ENCODE measurements at regions not wholly inside any gene's neighbourhood (a gene's known extent, or its start where the extent isn't known, plus 50 kb on each side); places are given as distances from the start of the nearest gene placed in this dataset.
A peak's percentile ranks its signal among the peaks of the same experiment; 100 is the strongest.

DNA sequence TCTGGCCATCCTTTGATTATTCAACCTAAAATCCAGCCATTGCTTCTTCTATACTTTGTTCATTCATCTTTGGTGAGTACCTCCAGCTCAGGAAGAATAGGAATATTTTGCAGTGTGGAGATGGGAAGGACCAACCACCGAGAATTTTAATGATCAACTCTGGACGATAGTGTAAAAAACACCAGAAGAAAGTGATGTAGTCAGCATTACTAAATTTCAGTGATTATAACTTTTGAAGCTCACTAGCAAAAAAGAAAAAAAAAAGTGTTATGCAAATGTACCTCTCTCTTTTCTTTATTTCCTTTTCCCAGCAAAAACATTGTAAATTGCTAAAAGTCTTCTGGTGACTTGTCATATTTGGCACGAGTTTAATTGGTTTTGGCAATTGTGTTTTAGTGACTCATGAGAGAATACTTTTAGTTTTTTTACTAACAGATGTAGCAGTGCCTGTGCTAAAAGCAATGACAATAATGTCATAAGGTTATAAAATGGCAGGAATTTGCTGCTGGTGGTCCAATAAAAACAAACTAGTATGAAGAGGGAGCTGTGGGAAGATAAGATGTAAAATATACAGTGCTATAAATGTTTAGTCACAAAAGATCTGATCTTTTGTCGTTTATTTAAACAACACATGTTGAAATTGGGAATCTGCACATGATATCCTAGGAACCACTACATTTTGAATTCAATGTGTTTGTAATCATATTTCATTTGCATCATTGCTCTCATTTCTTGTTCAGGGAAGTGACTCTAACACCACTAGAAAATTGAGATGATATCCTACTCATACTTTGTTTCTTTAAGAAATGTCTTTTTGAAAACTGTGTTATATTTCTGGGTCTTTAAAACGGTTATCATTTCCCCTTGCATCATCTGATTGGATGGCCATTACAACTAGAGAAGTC, 81.3 kb upstream of the ERCC6L2 start:
- Histone ChIP-seq H3K4me1 (ENCODE audit: control insufficient read depth, low read depth, low read length) (no peaks in the 10 kb centered on the region), H3K36me3 (ENCODE audit: control insufficient read depth, insufficient read depth, low read length) (no peaks in the 10 kb centered on the region), H4K5ac (ENCODE audit: low read length) (no peak overlapping the region), H3K4ac (ENCODE audit: low read depth, low read length) (no peak overlapping the region), H2AK5ac (ENCODE audit: low read length) (no peak overlapping the region), H2BK5ac (ENCODE audit: low read length) (no peak overlapping the region), H3K4me2 (ENCODE audit: low read length) (no peak overlapping the region), H3K79me1 (ENCODE audit: low read length) (no peaks in the 10 kb centered on the region), H2BK120ac (ENCODE audit: low read depth, low read length) (no peak overlapping the region), H3K27me3 (ENCODE audit: insufficient read depth, low read length, poor library complexity) (no peaks in the 10 kb centered on the region), H3K18ac (ENCODE audit: low read length) (no peak overlapping the region), H3K23ac (ENCODE audit: low read length) (no peak overlapping the region), H3K9ac (ENCODE audit: low read length) (no peak overlapping the region), H3K27ac (ENCODE audit: low read depth, low read length) (no peak overlapping the region), H4K8ac (ENCODE audit: low read depth, low read length) (no peak overlapping the region), H3K4me3 (ENCODE audit: low read length) (no peak overlapping the region), H3K56ac (ENCODE audit: low read length) (no peak overlapping the region), H2BK15ac (replicated peaks; ENCODE audit: low read depth) (no peak overlapping the region), H3K79me2 (ENCODE audit: control insufficient read depth, insufficient read depth, low read length) (no peaks in the 10 kb centered on the region)
- no CpG with 5 or more reads among the region's 5 CpGs for WGBS (ENCODE audit: extremely low coverage, insufficient coverage, low lambda C conversion rate)
- DNase-seq = no peak

DNA sequence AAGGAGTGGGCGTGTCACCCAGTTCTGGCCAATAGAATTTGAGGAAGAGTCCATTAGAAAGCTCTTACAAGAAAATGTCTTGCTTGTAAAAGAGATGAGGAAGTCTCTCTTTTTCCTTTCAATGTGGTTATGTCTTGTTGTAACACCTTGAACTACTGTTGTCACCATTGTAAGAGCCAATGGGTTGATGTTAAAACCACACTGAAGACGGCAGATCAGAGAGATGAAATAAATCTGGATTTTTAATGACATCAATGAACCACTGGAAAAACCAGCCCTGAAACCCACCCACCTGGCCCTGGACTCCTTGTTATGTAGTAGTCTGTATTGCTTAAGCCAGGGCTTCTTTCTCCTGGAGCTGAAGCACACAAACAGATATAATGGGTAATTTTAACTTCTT, 83.8 kb upstream of the ERCC6L2 start:
- Histone ChIP-seq H4K5ac (ENCODE audit: low read length) (no peak overlapping the region), H3K23ac (ENCODE audit: low read length) (no peak overlapping the region), H2BK5ac (ENCODE audit: low read length) (no peak overlapping the region), H3K27me3 (ENCODE audit: insufficient read depth, low read length, poor library complexity) (no peaks in the 10 kb centered on the region), H3K9ac (ENCODE audit: low read length) (no peak overlapping the region), H3K4me3 (ENCODE audit: low read length) (no peak overlapping the region), H3K36me3 (ENCODE audit: control insufficient read depth, insufficient read depth, low read length) (no peaks in the 10 kb centered on the region), H4K8ac (ENCODE audit: low read depth, low read length) (no peak overlapping the region), H2AK5ac (ENCODE audit: low read length) (no peak overlapping the region), H2BK120ac (ENCODE audit: low read depth, low read length) (no peak overlapping the region), H3K4ac (ENCODE audit: low read depth, low read length) (no peak overlapping the region), H3K4me2 (ENCODE audit: low read length) (no peak overlapping the region), H3K4me1 (ENCODE audit: control insufficient read depth, low read depth, low read length) (no peaks in the 10 kb centered on the region), H3K79me1 (ENCODE audit: low read length) (no peaks in the 10 kb centered on the region), H2BK15ac (replicated peaks; ENCODE audit: low read depth) (no peak overlapping the region), H3K56ac (ENCODE audit: low read length) (no peak overlapping the region), H3K18ac (ENCODE audit: low read length) (no peak overlapping the region), H3K27ac (ENCODE audit: low read depth, low read length) (no peak overlapping the region), H3K79me2 (ENCODE audit: control insufficient read depth, insufficient read depth, low read length) (no peaks in the 10 kb centered on the region)
- no peak for DNase-seq
- WGBS (ENCODE audit: extremely low coverage, insufficient coverage, low lambda C conversion rate) = no CpG with 5 or more reads among the region's 2 CpGs

DNA sequence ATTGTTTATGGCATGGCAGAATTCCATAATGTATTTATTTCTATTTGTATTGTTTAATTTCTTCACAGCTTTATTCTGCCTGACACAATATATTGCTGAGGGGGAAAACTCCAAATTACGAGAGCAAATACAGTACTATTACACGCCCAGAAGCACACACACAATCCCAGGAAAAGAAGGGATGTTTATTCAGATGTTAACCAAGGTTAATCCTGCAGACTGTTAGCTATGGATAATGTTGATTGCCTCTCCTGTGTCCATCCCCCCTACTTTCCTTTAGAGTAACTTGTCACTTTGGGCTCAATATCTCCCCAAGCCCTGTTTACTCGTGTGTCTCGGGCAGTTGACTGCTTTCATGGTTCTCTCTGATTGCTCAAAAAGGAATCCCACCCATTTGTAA, 84.2 kb upstream of the ERCC6L2 start:
- WGBS (ENCODE audit: extremely low coverage, insufficient coverage, low lambda C conversion rate) = no CpG with 5 or more reads among the region's 4 CpGs
- no peak for DNase-seq
- H3K18ac ChIP-seq (ENCODE audit: low read length) = no peak overlapping the region

DNA sequence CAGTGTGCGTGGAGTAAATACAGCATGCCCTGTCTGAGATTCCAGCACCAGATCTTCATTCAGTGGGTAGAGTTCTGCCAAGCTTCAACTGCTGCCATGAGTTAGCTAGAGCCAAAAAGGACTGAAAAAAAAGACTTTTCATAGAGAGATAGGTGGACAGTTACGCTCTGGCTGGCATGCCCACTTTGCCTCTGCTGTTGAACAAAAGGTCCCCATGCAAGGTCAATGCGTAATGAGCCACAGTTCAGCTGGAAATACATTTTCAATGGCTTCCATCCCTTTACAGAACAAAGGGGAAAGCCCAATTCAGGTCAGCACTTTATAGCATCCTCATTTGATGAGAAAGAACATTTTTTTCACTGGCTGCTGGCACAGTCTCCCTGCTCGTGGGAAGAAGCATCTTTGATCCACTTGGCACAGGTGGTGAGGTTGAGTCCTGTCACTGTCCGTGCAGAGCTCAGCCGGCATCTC, 86.9 kb upstream of the ERCC6L2 start:
- Histone ChIP-seq H3K27me3 (ENCODE audit: insufficient read depth, low read length, poor library complexity) (no peaks in the 10 kb centered on the region), H3K36me3 (ENCODE audit: control insufficient read depth, insufficient read depth, low read length) (no peaks in the 10 kb centered on the region), H2BK120ac (ENCODE audit: low read depth, low read length) (no peak overlapping the region), H3K4me2 (ENCODE audit: low read length) (no peak overlapping the region), H3K4me3 (ENCODE audit: low read length) (no peak overlapping the region), H3K79me2 (ENCODE audit: control insufficient read depth, insufficient read depth, low read length) (no peaks in the 10 kb centered on the region), H2AK5ac (ENCODE audit: low read length) (no peak overlapping the region), H3K4me1 (ENCODE audit: control insufficient read depth, low read depth, low read length) (no peaks in the 10 kb centered on the region), H3K9ac (ENCODE audit: low read length) (no peak overlapping the region), H3K27ac (ENCODE audit: low read depth, low read length) (no peak overlapping the region), H3K23ac (ENCODE audit: low read length) (no peak overlapping the region), H3K79me1 (ENCODE audit: low read length) (no peaks in the 10 kb centered on the region), H4K5ac (ENCODE audit: low read length) (no peak overlapping the region), H3K18ac (ENCODE audit: low read length) (no peak overlapping the region), H4K8ac (ENCODE audit: low read depth, low read length) (no peak overlapping the region), H2BK15ac (replicated peaks; ENCODE audit: low read depth) (no peak overlapping the region), H3K56ac (ENCODE audit: low read length) (no peak overlapping the region), H3K4ac (ENCODE audit: low read depth, low read length) (no peak overlapping the region), H2BK5ac (ENCODE audit: low read length) (no peak overlapping the region)
- no peak for DNase-seq
- no CpG with 5 or more reads among the region's 6 CpGs for WGBS (ENCODE audit: extremely low coverage, insufficient coverage, low lambda C conversion rate)

More for the DNA sequence above, 84.2 kb upstream of the ERCC6L2 start:
- H4K8ac ChIP-seq (ENCODE audit: low read depth, low read length) = no peak overlapping the region
- no peaks in the 10 kb centered on the region for H3K4me1 ChIP-seq (ENCODE audit: control insufficient read depth, low read depth, low read length)
- H3K27ac ChIP-seq (ENCODE audit: low read depth, low read length) = no peak overlapping the region
- no peak overlapping the region for H3K4me2 ChIP-seq (ENCODE audit: low read length)
- no peak overlapping the region for H4K5ac ChIP-seq (ENCODE audit: low read length)
- H2BK15ac ChIP-seq (replicated peaks; ENCODE audit: low read depth) = no peak overlapping the region
- H3K79me1 ChIP-seq (ENCODE audit: low read length) = no peaks in the 10 kb centered on the region
- H2BK5ac ChIP-seq (ENCODE audit: low read length) = no peak overlapping the region
- no peak overlapping the region for H3K56ac ChIP-seq (ENCODE audit: low read length)
- no peaks in the 10 kb centered on the region for H3K36me3 ChIP-seq (ENCODE audit: control insufficient read depth, insufficient read depth, low read length)
- H3K4me3 ChIP-seq (ENCODE audit: low read length) = no peak overlapping the region
- H3K4ac ChIP-seq (ENCODE audit: low read depth, low read length) = no peak overlapping the region
- H3K9ac ChIP-seq (ENCODE audit: low read length) = no peak overlapping the region
- H2BK120ac ChIP-seq (ENCODE audit: low read depth, low read length) = no peak overlapping the region
- no peaks in the 10 kb centered on the region for H3K79me2 ChIP-seq (ENCODE audit: control insufficient read depth, insufficient read depth, low read length)
- H2AK5ac ChIP-seq (ENCODE audit: low read length) = no peak overlapping the region
- H3K23ac ChIP-seq (ENCODE audit: low read length) = no peak overlapping the region
- H3K27me3 ChIP-seq (ENCODE audit: insufficient read depth, low read length, poor library complexity) = no peaks in the 10 kb centered on the region

DNA sequence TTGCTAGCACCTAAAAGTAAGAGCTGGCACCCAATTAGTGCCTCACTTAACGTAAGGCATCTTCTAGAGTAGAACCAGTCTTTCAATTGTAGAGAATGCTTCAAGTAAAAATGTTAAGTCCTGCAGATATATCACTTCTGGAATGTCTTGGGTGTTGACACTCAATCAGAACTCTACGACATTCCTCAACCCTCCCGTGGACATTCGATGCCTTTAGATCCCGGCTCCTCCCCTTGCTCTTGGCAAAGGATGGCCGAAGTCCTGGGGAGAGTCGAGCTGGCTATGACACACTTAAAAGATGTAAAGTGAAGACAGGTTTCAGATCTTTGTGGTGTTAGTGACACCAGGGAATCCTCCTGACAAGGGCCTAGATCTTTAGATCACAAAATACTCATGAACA, 87.5 kb upstream of the ERCC6L2 start:
- Histone ChIP-seq H3K27me3 (ENCODE audit: insufficient read depth, low read length, poor library complexity) (no peaks in the 10 kb centered on the region), H3K4me3 (ENCODE audit: low read length) (no peak overlapping the region), H3K4me2 (ENCODE audit: low read length) (no peak overlapping the region), H3K79me2 (ENCODE audit: control insufficient read depth, insufficient read depth, low read length) (no peaks in the 10 kb centered on the region), H3K9ac (ENCODE audit: low read length) (no peak overlapping the region), H2BK120ac (ENCODE audit: low read depth, low read length) (no peak overlapping the region), H3K4me1 (ENCODE audit: control insufficient read depth, low read depth, low read length) (no peaks in the 10 kb centered on the region), H3K79me1 (ENCODE audit: low read length) (no peaks in the 10 kb centered on the region), H4K8ac (ENCODE audit: low read depth, low read length) (no peak overlapping the region), H2BK5ac (ENCODE audit: low read length) (no peak overlapping the region), H3K27ac (ENCODE audit: low read depth, low read length) (no peak overlapping the region), H4K5ac (ENCODE audit: low read length) (no peak overlapping the region), H2BK15ac (replicated peaks; ENCODE audit: low read depth) (no peak overlapping the region), H3K18ac (ENCODE audit: low read length) (no peak overlapping the region), H3K36me3 (ENCODE audit: control insufficient read depth, insufficient read depth, low read length) (no peaks in the 10 kb centered on the region), H3K56ac (ENCODE audit: low read length) (no peak overlapping the region), H3K4ac (ENCODE audit: low read depth, low read length) (no peak overlapping the region), H2AK5ac (ENCODE audit: low read length) (no peak overlapping the region), H3K23ac (ENCODE audit: low read length) (no peak overlapping the region)
- DNase-seq = peak; percentile 90
- WGBS (ENCODE audit: extremely low coverage, insufficient coverage, low lambda C conversion rate) = no CpG with 5 or more reads among the region's 7 CpGs
